ENCODE measurements at regions not wholly inside any gene's neighbourhood (a gene's known extent, or its start where the extent isn't known, plus 50 kb on each side); places are given as distances from the start of the nearest gene placed in this dataset.

- DNase-seq (no peak), ATAC-seq (no peak)
- TF ChIP-seq CTCF (IDR thresholded peaks at IDR 0.05) (no peak), POLR2A (IDR thresholded peaks at IDR 0.05) (no peak)
- no peaks in the 10 kb centered on the region for H3K27me3 ChIP-seq
- no peaks in the 10 kb centered on the region for H3K4me1 ChIP-seq
- H3K27ac ChIP-seq = no peak overlapping the region
- H3K36me3 ChIP-seq = no peaks in the 10 kb centered on the region
- 55 to 77% (median 73%) methylated on average over 3 of the region's 3 CpGs for WGBS, 4 donors
- intact Hi-C loops (cut with DNase I) = no loop called here
- H3K4me3 ChIP-seq = no peak overlapping the region
- H3K9me3 ChIP-seq = no peaks in the 10 kb centered on the region
These were observed 60.5 kb upstream of the C1GALT1C1 start for GRCh38 chrX:120690344-120690743.

- H3K27ac ChIP-seq = no peak overlapping the region
- DNase-seq (no peak), ATAC-seq (no peak)
- no peaks in the 10 kb centered on the region for H3K9me3 ChIP-seq
- intact Hi-C loops (cut with DNase I) = no loop called here
- H3K27me3 ChIP-seq = no peaks in the 10 kb centered on the region
- WGBS, 4 donors = 79 to 94% (median 84%) methylated on average over 5 of the region's 5 CpGs
- no peaks in the 10 kb centered on the region for H3K36me3 ChIP-seq
- no peak overlapping the region for H3K4me3 ChIP-seq
- TF ChIP-seq POLR2A (IDR thresholded peaks at IDR 0.05) (no peak), CTCF (IDR thresholded peaks at IDR 0.05) (no peak)
- H3K4me1 ChIP-seq = no peaks in the 10 kb centered on the region
These were observed 50.2 kb upstream of the C1GALT1C1 start for GRCh38 chrX:120680090-120680489.
